NCI-H524 treated with DMSO at 0.1 percent for 48 hours (cell line): ENCODE measurements at regions not wholly inside any gene's neighbourhood (a gene's known extent, or its start where the extent isn't known, plus 50 kb on each side); places are given as distances from the start of the nearest gene placed in this dataset.

ENCODE experiments used
- DNase-seq: peaks from one replicate; lab custom pipeline; 2025; lab: John Stamatoyannopoulos, UW

GRCh38 chr14:26929361-26929760, 331.5 kb upstream of the NOVA1 start:
- DNase-seq, result no peak

- no peak for DNase-seq
Observed at GRCh38 chr14:26930576-26930975, 332.7 kb upstream of the NOVA1 start.

GRCh38 chr14:26932606-26933005, 334.8 kb upstream of the NOVA1 start:
- no peak for DNase-seq

DNA sequence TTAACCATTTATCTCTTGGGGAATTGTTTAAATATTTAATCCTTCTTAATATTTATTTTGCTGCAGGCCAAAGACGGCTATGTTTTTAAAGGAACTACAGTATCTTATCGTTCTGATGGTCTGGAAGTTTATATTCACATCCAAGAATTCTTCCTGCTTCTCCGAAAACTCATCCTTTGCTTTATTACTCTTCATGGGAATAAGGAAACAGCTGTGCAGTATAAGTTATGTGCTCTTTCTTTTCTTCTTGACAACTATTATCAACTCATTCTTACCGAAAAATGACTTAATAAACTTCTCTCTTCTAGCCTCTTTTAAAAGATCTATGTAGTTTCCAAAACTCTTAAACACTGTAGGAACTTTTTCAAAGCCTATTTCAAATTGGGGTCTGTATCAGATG, 335.6 kb upstream of the NOVA1 start:
- no peak for DNase-seq

- no peak for DNase-seq
Observed at GRCh38 chr14:26934151-26934550, 336.3 kb upstream of the NOVA1 start.

GRCh38 chr14:26935733-26936132, 337.9 kb upstream of the NOVA1 start:
- DNase-seq, result no peak

- no peak for DNase-seq
Observed at GRCh38 chr14:26938054-26938453, 340.2 kb upstream of the NOVA1 start.

DNA sequence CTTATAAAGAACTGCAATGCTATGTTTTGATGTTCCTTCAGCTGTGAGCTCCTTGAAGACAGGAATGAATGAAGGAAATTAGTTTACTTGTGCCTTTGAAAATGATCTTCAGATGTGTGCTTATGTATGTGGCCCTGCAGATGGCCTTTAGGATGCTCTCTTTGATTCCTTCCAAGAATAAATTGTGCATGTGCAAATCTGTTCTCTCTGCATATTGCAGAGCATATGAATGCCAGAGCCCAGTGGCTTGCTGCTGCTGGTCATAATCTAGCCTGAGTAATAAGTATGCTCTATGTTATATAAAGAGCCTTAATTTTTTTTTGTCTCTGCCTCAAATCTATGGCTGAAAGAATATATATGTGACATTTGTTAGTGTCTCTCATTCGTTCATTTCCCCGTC, 341.9 kb upstream of the NOVA1 start:
- no peak for DNase-seq

GRCh38 chr14:26941521-26941920, 343.7 kb upstream of the NOVA1 start:
- DNase-seq, result no peak

DNA sequence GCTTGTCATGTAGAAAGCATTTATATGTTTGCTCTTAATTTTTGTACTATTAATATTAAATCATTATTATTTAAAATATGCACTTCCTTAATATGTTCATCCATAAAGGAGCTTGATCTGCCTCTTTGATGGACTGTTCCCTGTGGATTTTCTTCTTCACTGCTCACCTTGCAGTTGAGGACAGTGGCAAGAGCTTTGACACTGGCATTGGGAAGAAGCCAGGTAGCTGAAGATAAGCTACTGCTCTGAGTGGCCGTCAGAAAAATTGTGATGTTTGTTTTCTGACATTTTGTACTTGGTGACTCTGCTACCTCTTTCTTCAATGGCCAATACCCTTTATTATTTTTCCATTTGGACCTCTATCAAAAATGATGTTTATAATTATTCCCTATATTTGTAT, 349.4 kb upstream of the NOVA1 start:
- no peak for DNase-seq

DNA sequence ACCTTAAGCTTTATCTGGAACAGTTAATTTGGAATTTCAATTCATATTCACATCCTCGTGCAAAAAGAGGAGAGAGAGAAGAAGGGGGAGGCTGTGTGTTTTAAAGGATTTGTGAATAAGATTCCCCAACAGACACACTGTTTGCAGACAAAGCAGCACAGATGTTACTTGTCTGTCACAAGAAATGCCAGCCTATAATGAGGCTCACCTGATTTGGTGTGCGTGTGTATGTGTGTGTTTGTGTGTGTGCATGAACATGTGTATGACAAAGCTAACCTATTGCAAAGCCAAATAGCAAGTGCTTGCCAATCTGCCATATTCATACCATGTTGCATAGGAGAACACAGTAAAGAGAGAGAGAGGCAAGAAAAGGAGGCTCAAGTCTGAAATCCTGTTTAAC, 361.6 kb upstream of the NOVA1 start:
- DNase-seq, result no peak

DNA sequence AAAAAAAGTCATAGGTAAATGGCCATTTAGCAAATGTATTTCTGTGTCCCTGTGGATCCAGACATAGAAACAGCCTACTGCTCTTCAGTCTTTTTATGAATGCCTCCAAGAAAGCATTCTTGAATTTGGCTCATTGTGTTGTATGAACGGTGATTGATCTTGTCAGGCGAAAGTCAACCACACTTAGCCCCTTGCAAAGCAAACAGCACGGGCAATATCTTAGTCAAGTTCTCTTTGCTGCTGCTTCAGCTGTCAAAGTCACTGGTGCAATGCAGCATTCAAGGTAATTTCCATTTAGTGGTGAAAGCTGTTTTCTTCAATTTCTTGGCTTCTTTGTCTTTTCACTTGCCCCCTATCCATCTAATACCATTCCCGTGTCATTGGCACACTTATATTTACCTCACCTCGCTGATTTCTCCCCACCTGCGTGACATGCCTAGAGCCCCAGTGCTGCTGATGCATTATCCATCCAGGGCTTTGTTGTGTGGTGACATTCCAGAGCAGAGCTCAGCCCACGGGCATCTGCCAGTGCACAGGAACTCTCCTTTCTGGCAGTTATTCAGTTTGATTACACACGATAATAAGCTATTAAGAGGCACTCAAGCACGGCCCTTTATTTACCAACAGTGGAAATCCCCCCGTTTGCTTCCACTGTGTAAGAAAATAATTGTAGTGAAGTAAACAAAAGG, 362.3 kb upstream of the NOVA1 start:
- DNase-seq, result no peak

DNA sequence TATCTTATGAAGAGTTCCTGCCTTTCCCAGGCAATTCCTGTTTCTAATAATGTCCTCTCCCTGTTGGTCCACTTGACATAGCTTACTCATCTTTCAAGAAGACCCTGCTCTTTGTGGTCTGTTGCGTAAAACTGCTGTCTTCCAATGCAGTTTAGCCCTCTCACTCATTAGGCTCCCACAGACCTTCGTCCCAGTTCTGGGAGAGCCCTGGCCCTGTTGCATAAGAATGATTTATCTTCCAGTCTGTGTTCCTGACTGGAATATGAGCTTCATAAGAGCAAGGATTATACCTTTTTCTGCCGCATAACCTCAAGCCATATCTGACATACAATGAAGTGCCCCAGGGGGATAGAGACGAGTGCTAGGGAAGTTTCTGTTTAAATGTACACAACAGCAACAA, 365.9 kb upstream of the NOVA1 start:
- no peak for DNase-seq

- DNase-seq, result no peak
Observed at GRCh38 chr14:26965490-26965889, 367.7 kb upstream of the NOVA1 start.

DNA sequence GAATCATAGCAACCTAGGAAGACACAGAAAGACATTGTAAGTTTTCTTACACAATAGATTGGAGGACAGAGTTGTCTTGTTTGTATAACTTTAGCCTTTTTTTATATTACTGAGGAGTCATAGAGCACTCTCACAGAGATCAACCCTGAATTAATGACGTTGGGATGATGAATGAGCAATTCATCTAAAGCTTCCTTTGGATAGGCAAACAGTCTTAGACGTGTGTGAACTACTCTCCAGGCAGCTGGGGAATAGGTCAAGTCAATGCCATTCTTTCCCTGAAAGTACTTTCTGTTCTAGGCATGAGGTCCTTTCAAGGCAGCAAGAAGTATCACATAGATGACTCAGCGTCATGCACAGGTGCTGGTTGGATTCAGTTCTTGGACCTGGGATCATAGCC, 369.1 kb upstream of the NOVA1 start:
- DNase-seq, result no peak

- no peak for DNase-seq
Observed at GRCh38 chr14:26974965-26975364, 377.1 kb upstream of the NOVA1 start.

DNA sequence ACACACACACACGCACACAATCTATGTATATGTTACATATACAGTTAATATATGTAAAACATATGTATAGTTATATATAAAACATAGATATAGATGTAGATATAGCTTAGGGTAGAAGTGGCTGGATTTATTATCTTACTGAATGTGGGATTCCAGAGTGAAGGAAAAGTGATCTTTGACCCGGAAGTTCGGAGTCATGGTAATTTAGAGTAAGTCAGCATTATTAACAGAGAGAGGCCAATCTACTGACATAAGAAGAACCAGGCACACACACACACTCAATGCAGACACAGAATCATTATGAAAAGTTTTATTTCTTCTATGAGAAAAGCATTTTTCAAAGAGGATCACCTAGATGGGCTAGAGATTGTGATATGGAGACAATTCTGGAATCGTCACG, 384.2 kb upstream of the NOVA1 start:
- DNase-seq, result no peak

DNA sequence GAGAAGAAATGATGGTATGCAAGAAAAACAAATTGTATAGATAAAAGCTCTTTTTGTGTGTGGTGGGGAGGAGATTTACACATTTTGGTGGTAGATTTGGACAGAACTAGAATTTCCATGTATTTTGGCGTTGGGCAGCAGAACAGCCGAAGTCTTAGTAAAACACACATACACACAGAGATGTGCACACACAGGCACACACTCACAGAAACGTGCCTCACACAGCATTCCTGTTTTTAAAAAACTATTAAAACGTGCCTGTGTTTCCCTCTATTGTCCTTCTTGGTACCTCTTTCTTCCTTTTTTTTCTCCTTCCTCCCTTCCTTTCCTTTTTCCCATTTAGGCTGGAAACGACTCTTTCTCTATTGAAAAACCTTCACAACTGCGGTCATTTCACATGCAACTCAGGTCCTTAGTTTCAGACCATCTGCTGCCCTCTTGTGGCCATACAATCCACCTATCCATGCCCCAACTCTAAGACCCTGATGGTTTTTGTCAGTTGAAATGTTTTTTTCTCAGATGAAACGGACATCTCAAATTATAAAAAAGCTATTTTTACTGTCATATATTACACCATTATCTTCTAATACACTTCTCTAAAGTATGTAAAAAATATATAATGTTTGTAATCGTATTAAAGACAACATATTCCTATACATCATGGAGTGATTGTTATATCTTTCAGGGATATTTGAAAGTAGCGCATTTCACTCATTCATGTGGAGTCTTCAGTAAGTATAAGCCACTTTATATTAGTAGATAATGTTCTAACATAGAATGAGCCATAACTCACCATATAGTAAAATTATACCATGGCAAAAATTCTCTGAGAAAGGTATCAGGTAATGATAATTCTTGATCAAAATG, 386.7 kb upstream of the NOVA1 start:
- DNase-seq, result peak; percentile 48

DNA sequence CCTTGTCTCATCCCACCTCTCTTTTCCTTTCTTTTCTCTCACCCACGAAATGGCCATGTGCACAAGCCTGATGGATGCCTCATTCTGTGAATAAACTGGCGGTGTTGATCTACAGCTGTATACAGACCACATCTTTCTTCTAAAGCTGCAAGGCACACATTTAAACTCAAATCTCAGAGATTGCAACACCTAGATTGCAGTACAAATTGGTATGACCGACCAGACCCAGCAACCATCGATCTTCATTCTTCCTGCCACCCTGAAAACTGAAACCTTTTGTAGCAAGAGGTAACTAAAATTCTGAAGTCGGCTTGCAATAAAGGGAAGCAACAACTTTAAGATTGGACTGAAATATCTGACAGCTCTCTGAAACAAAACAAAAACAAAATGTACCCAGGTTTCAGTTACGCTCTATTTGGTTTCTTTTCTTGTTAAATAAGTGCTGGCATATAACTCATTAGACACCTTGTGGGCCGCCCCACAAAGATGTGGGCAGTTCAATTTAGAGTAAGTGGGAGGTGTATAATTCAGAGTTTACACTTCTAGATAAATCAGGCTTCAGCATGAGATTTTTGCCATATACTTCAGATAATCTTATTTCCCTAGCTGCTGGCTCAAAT, 390.0 kb upstream of the NOVA1 start:
- DNase-seq, result no peak

- no peak for DNase-seq
Observed at GRCh38 chr14:26990946-26991345, 393.1 kb upstream of the NOVA1 start.

- DNase-seq, result no peak
Observed at GRCh38 chr14:26992403-26993115, 394.7 kb upstream of the NOVA1 start.

DNA sequence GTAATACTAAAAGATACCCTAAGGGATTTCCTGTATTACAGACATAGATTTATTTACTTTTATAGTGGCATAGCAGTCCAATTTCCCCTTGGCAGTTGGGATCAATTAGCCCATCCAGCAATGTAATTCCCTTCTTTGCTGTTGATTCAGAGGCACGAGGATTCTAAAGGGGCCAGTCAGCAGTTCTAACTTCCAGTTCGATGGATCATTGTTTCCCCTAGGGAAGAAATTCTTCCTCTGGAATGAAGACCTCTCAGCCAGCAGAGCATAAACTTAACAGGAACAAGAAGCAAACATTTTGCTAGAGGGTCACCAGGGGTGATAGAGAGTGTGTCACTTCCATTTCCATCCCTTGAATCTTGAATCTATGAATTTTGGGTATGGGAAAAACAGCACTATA, 395.7 kb upstream of the NOVA1 start:
- no peak for DNase-seq

GRCh38 chr14:26995301-26995700, 397.5 kb upstream of the NOVA1 start:
- DNase-seq, result no peak
